IPS-18c (cell line): ENCODE measurements at regions not wholly inside any gene's neighbourhood (a gene's known extent, or its start where the extent isn't known, plus 50 kb on each side); places are given as distances from the start of the nearest gene placed in this dataset.

ENCODE experiments used
- H3K4me3 ChIP-seq: 2 replicates; pipeline ENCODE4 v1.7.0; 2013; ENCODE audit warnings: low read depth, mild to moderate bottlenecking, low read length, moderate library complexity; ENCODE audit not compliant: insufficient read depth
- H3K9me3 ChIP-seq: one replicate; pipeline ENCODE4 v1.6.1; 2013; ENCODE audit warnings: mild to moderate bottlenecking, low read length, moderate library complexity; ENCODE audit not compliant: control insufficient read depth, insufficient read depth

DNA sequence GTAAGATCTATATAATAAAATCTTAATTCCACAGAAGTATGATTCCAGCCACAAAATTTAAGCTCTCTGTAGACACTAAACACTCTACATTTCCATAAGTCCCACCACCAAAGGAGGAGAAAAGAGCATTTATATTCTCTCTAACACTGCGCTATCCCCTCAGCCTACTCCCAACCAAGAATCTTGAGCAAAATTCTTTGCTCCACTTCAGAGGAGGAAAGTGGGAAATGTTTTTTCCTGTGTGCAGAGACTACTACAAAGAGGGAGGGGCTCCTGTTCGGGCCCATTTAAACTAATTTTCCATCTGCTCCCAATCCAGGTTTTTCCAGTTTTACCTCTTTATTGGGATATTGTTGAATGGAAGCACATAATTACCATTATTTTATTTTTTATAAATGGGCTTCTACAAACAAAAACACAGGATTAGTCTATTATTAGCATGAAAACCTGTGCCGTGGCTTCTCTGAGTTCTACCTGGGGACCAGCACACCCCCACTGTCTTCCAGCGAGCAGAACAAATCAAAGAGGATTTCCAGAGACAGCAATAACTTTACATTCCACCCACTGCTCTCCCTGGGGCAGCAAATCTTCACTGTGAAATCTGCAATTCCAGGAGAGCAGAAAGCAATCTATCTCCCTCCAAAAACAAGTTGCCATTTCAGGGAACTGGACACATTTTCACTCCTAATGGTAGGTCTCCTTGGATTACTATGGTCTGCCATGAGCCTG, 174.0 kb downstream of the DAD1 start:
- no peak overlapping the region for H3K4me3 ChIP-seq
- H3K9me3 ChIP-seq = no peaks in the 10 kb centered on the region

DNA sequence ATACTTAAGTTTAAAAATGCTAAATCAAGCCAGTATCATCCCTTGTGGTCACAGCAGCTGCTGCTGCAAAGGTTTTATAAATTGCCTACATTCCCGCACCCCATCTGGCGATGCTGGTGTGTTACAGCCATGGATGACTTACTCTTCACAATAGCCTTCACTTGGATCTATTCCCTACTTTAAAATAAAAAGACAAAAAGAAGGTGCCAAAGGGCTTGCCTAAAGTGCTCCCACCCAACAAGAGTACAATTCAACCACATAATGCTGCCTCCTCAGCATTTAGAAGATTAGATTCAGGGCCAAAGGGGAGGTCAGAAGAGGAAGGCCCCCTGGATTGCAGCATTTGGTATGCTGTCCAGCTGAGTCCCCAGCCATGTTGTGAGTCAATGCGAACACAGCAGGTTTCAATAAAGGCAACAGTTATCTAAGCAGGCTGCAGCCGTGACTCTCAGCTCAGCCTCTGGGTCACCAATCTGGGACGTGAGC, 176.1 kb downstream of the DAD1 start:
- Histone ChIP-seq H3K9me3 (no peaks in the 10 kb centered on the region), H3K4me3 (no peak overlapping the region)

DNA sequence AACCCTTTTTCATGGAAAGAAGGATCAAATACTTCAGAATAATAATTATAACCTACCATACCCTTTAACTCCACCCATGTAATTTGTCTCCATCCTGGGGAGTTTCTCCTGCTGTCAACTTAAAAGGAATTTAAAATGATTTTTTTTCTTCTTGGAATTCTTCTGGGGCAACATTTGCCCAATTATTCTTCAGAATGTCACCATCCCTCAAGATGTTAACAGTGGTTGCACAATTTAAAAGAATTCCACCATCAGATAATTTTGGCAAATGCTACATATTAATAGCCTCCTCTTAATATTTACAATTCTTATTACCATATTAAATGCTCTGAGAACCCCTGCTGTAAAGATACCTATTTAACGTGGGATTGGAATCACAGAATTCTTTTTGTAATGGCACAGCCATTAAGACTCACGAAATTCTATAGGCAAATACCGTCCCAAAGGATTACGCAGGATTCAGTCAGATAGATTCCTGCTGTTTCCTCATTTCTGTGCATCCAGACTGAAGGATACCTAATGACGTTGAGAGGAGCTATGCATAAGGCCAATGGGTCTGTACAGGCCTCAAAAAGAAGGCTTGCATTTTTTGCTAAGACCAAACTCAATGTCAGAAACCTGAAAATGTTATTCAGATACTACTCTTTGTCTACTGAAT, 177.5 kb downstream of the DAD1 start:
- no peak overlapping the region for H3K4me3 ChIP-seq
- H3K9me3 ChIP-seq = no peaks in the 10 kb centered on the region

DNA sequence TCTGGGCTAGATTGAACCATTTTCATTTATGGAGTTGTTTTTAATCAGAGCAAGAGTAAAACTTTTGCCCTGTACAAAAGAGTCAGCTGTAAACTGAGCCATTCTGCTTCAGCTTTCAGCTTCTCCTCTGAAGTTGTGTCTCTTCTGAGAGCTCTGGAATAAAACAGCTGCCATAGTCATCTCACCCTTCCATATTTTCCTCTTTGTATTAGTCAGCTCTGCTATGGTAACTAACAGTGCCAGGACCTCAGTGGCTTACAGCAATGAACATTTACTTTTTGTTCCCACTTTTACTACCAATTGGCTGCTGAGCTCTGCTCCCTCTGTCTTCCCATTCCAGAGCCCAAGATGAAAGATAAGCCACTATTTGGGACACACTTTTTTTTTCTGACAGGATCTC, 178.5 kb downstream of the DAD1 start:
- Histone ChIP-seq H3K9me3 (no peaks in the 10 kb centered on the region), H3K4me3 (no peak overlapping the region)

DNA sequence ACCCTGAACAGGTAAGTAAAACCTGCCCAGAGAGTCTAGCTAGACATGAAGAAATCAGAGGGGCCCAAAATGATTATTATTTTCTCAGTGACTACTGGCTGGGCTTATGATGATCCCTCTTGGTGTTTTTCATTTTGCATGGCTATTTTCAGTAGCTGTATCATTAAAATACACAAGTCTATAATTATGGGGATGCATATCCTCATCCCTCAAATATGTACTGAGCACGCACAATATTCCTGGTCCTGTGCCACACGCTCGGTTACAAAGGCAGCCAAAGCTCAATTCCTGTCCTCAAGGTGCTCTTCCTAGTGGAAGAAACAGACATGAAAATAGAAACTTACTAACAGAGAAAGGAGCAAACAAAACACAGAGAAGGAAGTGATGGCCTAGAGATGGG, 180.0 kb downstream of the DAD1 start:
- H3K9me3 ChIP-seq = no peaks in the 10 kb centered on the region
- no peak overlapping the region for H3K4me3 ChIP-seq

DNA sequence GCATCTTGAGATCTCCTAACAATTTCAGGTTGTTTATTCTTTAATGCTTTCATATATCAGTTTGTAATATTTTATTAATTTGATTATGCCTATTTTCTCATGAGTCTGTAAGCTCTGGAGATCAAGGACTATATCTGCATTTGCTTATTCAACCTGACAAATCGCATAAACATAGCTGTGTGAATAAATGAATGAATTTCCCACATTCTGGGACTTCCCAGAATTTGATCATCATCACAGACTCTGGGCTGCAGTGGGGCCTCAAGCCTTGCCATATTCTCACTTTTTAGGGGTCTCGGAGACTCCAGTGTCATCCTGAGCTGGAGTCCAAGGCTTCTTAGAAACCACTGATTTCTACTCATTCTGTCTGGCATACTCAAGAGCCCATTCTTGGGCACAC, 180.5 kb downstream of the DAD1 start:
- H3K9me3 ChIP-seq = no peaks in the 10 kb centered on the region
- H3K4me3 ChIP-seq = no peak overlapping the region

DNA sequence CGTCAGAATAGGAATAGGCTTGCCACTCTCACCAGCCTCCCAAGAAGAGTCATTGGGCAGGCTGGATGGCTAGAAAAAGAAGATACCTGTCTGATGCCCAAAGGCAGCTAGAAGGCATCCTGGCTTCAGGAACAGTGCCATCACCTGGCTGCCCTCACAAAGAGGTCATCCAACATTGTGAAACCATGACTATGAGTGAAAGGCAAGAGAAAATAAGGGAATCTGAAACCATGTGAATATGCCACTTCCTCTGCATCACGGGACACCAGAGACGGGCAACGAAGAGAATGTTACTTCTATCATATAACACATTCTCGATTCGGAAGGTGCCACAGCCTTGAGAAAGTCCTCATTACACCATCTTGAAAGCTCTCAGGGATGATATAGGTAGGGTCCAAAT, 182.0 kb downstream of the DAD1 start:
- H3K4me3 ChIP-seq = no peak overlapping the region
- H3K9me3 ChIP-seq = no peaks in the 10 kb centered on the region

DNA sequence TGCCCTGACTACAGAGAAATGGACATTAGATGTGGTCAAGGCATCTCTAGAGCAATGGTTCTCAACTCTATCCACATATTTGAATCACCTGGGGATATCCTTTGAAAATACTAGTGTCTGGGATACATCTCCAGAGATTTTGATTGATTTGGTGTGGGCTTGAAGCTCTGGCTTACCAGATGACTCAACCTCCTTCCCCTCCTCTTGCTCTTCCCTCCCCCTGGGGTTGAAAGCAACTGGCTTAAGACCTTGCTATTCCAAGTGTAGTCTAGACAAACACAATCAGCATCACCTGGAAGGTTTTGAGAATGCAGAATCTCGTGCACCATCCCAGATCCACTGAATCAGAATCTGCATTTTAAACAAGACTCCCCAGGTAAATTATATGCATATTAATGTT, 183.8 kb downstream of the DAD1 start:
- H3K4me3 ChIP-seq = no peak overlapping the region
- H3K9me3 ChIP-seq = no peaks in the 10 kb centered on the region

DNA sequence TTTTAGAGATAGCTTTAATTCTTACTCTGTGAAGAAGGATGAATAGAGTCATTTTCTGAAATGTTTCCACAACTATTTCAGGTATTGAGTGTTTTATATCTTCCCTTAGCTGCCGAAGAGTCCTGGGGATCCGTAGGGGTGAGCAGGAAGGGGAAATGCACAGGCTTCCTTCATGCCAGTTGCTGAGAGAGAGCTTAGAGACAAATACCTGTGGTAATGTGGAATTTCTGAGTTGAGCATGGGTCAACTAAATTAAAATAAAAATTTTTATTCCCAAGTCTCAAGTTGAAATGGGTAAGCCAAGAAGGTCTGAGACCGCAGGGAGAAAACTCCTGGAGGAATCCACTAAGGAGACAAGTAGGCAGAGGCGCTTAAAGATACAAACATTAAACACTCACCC, 185.7 kb downstream of the DAD1 start:
- Histone ChIP-seq H3K9me3 (no peaks in the 10 kb centered on the region), H3K4me3 (no peak overlapping the region)

DNA sequence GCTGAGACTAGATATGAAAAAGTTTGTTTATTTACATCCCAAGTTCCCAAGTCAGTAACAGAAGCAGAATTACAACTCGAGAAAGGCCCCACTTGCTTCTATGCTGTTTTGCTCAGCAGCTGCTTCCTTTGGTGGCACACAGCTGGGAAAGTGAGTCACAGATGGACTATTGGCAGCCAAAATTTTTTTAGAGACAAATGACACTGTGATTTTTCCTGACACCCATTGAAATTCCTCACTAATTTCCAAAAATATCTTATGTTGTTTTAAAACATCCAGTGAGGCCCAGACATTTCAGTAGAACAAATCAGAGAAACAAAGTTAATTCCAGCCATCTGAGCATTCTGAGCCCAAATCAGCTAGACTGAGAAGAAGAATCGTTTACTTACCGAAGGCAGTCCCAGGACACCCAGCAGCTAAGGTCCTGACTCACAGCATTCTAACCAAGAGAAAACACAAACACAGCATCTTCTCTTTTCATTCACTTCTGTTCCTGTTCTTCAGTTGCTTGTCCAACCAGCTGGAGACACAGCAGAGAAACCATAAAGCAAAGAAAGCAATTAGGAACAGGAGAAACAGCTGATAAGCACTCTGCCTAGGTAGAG, 188.3 kb downstream of the DAD1 start:
- Histone ChIP-seq H3K9me3 (no peaks in the 10 kb centered on the region), H3K4me3 (no peak overlapping the region)

DNA sequence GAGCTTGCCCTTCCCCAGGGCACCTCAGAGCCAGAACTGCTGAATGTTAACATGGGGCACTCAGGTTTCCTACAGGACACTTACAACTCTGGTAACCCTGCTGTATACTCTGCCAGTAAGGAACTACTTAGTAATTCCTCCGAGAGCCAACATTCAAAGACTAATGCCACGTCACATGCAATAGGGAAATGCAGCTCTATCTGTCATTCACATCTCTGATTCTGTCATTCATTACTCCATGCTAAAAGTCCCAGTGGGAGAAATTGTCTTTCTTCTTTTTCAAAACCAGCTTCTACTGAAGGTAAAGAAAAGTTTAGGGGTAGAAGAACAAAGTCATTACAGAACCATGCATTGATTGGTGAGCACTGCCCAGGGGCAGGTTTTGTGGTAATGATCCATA, 189.2 kb downstream of the DAD1 start:
- no peaks in the 10 kb centered on the region for H3K9me3 ChIP-seq
- H3K4me3 ChIP-seq = no peak overlapping the region

DNA sequence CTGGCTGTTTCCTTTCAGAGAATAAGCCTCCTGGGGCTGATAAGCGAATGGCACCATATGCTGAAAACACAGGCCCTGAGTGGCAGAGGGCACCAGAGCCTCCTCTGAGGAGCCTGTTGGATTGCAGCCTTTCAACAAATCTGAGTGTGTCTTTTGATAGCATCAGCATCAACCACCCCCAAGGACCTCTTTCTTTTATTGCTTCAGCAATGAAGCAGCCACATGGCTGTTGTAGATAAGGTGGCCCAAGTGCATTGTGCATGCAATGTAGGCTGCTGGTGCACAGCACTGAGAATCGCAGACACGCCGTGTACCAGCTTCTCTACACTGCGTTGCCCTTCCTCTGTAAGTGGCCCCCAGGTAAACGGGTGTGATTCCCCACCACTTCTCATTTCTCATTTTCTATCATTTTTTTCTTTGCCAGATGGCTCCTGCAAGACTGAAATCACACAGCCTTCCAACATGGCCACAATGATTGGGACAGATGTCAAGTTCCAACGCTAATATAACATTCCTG, 191.7 kb downstream of the DAD1 start:
- Histone ChIP-seq H3K9me3 (no peaks in the 10 kb centered on the region), H3K4me3 (no peak overlapping the region)

DNA sequence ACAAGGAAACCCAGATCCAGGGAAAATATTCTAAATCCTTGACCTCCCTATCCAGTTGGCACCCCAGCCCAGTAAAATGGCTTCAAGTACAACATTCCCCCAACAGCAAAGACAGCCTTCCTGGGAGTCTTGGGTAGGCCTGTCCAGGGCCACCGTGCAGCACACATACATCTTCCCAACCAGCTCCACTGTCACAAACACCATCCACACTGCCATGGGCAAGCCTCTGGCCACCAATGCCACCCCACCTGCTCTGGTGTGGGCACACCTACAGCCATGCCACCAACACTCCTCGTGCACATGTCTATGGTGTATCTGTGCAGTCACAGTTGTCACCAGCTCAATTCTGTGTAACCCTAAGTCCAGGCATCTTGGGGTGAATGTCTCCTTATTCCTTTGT, 193.2 kb downstream of the DAD1 start:
- H3K9me3 ChIP-seq = no peaks in the 10 kb centered on the region
- H3K4me3 ChIP-seq = no peak overlapping the region

DNA sequence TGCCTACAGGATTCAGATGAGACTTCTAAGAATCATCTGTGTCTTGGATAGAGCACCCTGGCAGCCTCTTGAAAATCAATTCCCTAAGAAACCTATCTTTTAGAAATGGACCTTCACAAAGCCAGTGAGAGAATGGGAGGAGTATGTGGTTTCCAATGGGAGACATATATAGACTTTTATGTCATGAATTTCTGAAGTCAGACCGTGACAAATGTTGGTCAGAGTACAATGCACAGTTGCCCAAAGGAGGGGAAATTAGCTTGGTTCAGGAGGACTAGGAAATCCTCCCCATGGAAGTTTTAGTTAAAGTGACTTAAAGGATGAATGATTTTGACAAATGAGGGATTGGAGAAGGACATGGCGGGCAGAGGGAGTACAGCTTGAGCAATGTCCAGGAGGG, 194.4 kb downstream of the DAD1 start:
- H3K9me3 ChIP-seq = no peaks in the 10 kb centered on the region
- no peak overlapping the region for H3K4me3 ChIP-seq

DNA sequence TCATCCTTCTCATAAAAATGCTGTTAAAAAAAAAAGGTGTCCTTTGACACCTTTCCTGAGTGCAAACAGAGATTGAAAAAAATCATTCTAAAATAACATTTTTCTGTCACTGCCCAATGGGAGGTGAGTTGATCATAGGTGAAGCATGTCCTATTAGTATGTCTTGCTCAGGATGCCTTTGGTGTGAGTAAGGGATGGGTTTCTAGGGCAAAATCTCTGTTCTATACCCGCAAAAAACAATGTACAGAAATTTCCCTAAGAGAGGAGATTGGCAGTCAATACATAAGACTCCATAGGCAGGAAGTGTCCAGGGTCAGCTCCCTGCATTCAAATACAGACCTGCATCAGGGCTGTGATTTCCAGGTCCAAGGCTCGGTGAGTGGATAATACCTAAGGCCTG, 195.2 kb downstream of the DAD1 start:
- Histone ChIP-seq H3K4me3 (no peak overlapping the region), H3K9me3 (no peaks in the 10 kb centered on the region)

DNA sequence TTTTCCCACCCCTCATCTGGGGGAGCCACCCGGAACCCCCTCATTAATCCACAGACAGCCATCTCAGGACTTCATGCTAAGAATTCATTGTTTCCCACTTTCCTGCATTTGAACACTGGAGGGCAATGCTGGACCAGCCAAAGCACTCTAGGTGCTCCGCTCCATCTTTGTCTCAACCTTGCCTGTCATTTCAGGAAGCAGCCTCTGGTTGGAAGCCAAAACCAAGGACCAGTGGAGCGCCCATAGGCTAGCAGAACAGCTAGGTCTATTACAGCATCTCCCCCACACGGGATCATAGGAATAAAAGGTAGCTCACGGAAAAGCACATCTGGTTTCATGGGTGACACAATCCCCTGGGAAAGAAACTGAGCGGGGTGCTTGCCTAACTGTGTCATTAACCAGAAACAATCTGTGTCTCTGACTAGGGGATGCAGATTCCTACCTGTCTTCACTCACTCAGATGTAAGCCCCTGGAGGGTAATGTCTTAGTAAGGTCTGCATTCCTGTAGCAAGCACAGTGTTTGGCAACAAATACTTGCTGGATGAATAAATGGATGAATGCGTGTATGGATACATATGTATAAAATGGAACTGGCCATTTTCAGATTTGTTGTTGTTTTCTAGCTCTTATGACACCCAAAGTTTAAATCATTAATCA, 197.0 kb downstream of the DAD1 start:
- Histone ChIP-seq H3K4me3 (no peak overlapping the region), H3K9me3 (no peaks in the 10 kb centered on the region)

DNA sequence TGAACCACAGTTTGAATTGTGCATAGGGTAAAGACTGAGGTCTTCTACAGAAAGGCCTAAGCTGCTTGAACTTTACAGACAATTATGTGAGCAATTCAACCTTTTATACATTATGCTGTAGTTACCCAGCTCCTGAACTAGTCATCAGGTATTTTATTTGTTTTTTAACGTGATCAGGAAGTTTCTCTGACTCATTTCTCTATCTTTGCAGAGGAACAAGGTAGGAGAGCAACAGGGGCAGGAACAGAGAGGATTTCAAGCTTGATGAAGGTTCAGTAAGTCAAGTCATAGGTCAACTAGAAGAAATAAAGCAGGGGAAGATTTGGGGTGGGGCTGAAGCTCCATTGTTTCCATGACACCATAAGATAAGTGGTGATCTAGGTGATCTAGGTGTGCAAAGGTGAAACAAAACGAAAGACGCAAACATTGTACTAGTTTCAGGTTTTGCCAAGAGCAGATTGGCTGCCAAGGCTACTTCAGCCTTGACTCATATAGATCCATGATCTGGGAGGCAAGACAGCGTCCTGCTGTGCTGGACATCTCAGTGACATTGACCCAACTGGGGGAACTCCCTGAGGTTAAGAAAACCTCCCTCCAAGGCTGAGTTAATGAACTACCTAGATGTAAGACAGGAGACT, 198.1 kb downstream of the DAD1 start:
- Histone ChIP-seq H3K4me3 (no peak overlapping the region), H3K9me3 (no peaks in the 10 kb centered on the region)
